IMR-90 (cell line): ENCODE measurements at regions not wholly inside any gene's neighbourhood (a gene's known extent, or its start where the extent isn't known, plus 50 kb on each side); places are given as distances from the start of the nearest gene placed in this dataset.

ENCODE experiments used
- ATAC-seq: fragments of 200-7000 bp; cut with Tn5 transposase; 2 replicates; pipeline ENCODE4 v1.9.1; 2020; ENCODE audit warnings: low read depth, mild to moderate bottlenecking, moderate library complexity
- BruUV-seq: library from RNA; stranded (reverse); fragments of 400-500 nt; replicated peaks from 2 replicates; lab custom pipeline; 2021; lab: Mats Ljungman, UMichigan
- CTCF ChIA-PET: fragments of 300-600 bp; formaldehyde crosslinking; extraction: SDS; loops from one replicate; lab custom pipeline; 2021; ENCODE audit warnings: antibody characterized with exemption; lab: Yijun Ruan, JAX
- POLR2A ChIA-PET: fragments of 300-600 bp; sonication (Branson Sonifier 250); formaldehyde crosslinking; loops from one replicate; lab custom pipeline; 2022; ENCODE audit warnings: antibody characterized with exemption; ENCODE audit not compliant: unreplicated experiment; lab: Charles Lee
- DNase-seq: peaks from one replicate; pipeline ENCODE4 v3.0.0; 2013
- H2AFZ ChIP-seq: replicated peaks from 2 replicates; pipeline ENCODE3; 2013; ENCODE audit warnings: low read length, mild to moderate bottlenecking; ENCODE audit not compliant: poor library complexity
- H2AK5ac ChIP-seq: 2 replicates; pipeline ENCODE4 v1.6.1; 2013; ENCODE audit warnings: low read depth, low read length, inconsistent platforms
- H2AK9ac ChIP-seq: replicated peaks from 2 replicates; pipeline ENCODE3; 2013; ENCODE audit warnings: mild to moderate bottlenecking, low read depth, low read length, moderate library complexity; ENCODE audit not compliant: poor library complexity
- H2BK120ac ChIP-seq: 2 replicates; pipeline ENCODE4 v1.6.1; 2013; ENCODE audit warnings: low read depth, low read length, inconsistent platforms
- H2BK15ac ChIP-seq: 3 replicates; pipeline ENCODE4 v1.6.1; 2013; ENCODE audit warnings: low read depth, low read length, inconsistent platforms
- H2BK20ac ChIP-seq: 2 replicates; pipeline ENCODE4 v1.6.1; 2013; ENCODE audit warnings: low read depth, mild to moderate bottlenecking, inconsistent platforms, low read length, moderate library complexity
- H2BK5ac ChIP-seq: 2 replicates; pipeline ENCODE4 v1.6.1; 2013; ENCODE audit warnings: mild to moderate bottlenecking, low read depth, low read length, inconsistent platforms; ENCODE audit not compliant: poor library complexity, severe bottlenecking
- H3K14ac ChIP-seq: replicated peaks from 2 replicates; pipeline ENCODE4 v1.6.1; 2013; ENCODE audit warnings: low read depth, low read length, inconsistent platforms
- H3K18ac ChIP-seq: 2 replicates; pipeline ENCODE4 v1.6.1; 2013; ENCODE audit warnings: low read depth, low read length, control low read depth
- H3K23ac ChIP-seq: 2 replicates; pipeline ENCODE4 v1.6.1; 2013; ENCODE audit warnings: low read depth, low read length, inconsistent platforms
- H3K27ac ChIP-seq: 2 replicates; pipeline ENCODE4 v1.5.1; 2013; ENCODE audit warnings: mild to moderate bottlenecking, control low read depth, low read length; ENCODE audit not compliant: insufficient read depth
- H3K27me3 ChIP-seq: 2 replicates; pipeline ENCODE4 v1.6.1; 2013; ENCODE audit warnings: low read length; ENCODE audit not compliant: control insufficient read depth, insufficient read depth
- H3K36me3 ChIP-seq: 2 replicates; pipeline ENCODE4 v1.6.1; 2013; ENCODE audit warnings: low read length, mixed read lengths; ENCODE audit not compliant: control insufficient read depth, insufficient read depth
- H3K4ac ChIP-seq: 2 replicates; pipeline ENCODE4 v1.6.1; 2013; ENCODE audit warnings: low read depth, low read length, inconsistent platforms
- H3K4me1 ChIP-seq: 2 replicates; pipeline ENCODE4 v1.6.1; 2013; ENCODE audit warnings: low read length, mixed read lengths; ENCODE audit not compliant: control insufficient read depth, insufficient read depth
- H3K4me2 ChIP-seq: 2 replicates; pipeline ENCODE4 v1.6.1; 2013; ENCODE audit warnings: low read depth, mild to moderate bottlenecking, control low read depth, low read length, moderate library complexity
- H3K4me3 ChIP-seq: 2 replicates; pipeline ENCODE4 v1.5.1; 2013; ENCODE audit warnings: low read depth, mild to moderate bottlenecking, control low read depth, low read length, moderate library complexity; ENCODE audit not compliant: insufficient read depth
- H3K56ac ChIP-seq: 2 replicates; pipeline ENCODE4 v1.6.1; 2013; ENCODE audit warnings: low read length, inconsistent platforms; ENCODE audit not compliant: insufficient read depth; ENCODE audit errors: extremely low read depth
- H3K79me1 ChIP-seq, 2 experiments: 2 replicates each; pipeline ENCODE4 v1.6.1; 2013; ENCODE audit warnings: low read length in 2 of 2, inconsistent platforms in 1 of 2, low read depth in 1 of 2
- H3K9ac ChIP-seq: 2 replicates; pipeline ENCODE4 v1.6.1; 2013; ENCODE audit warnings: low read depth, low read length, control low read depth
- H3K9me1 ChIP-seq: 2 replicates; pipeline ENCODE4 v1.6.1; 2013; ENCODE audit warnings: low read length, inconsistent platforms; ENCODE audit not compliant: insufficient read depth
- H3K9me3 ChIP-seq: 2 replicates; pipeline ENCODE4 v1.6.1; 2013; ENCODE audit warnings: low read length; ENCODE audit not compliant: control insufficient read depth, insufficient read depth
- H4K20me1 ChIP-seq: 2 replicates; pipeline ENCODE4 v1.6.1; 2013; ENCODE audit warnings: low read length, inconsistent platforms; ENCODE audit not compliant: insufficient read depth
- H4K5ac ChIP-seq: 2 replicates; pipeline ENCODE4 v1.6.1; 2013; ENCODE audit warnings: mild to moderate bottlenecking, low read depth, low read length, control low read depth
- H4K8ac ChIP-seq, 2 experiments: 2 replicates each; pipeline ENCODE4 v1.6.1; 2013; ENCODE audit warnings: low read depth in 2 of 2, low read length in 2 of 2, control low read depth in 1 of 2, inconsistent platforms in 1 of 2
- H4K91ac ChIP-seq: 2 replicates; pipeline ENCODE4 v1.6.1; 2013; ENCODE audit warnings: low read depth, low read length, inconsistent platforms; ENCODE audit not compliant: insufficient read depth
- BHLHE40 ChIP-seq: fragments of 150-350 bp; IDR thresholded peaks from 2 replicates; pipeline ENCODE4 v1.6.1; 2016; ENCODE audit warnings: mild to moderate bottlenecking, low read depth, low read length
- CEBPB ChIP-seq: IDR thresholded peaks from 2 replicates; pipeline ENCODE4 v1.6.1; 2012; ENCODE audit warnings: low read depth, low read length, improper control_type of control experiment
- CHD1 ChIP-seq: IDR thresholded peaks from 2 replicates; pipeline ENCODE4 v1.6.1; 2012; ENCODE audit warnings: low read depth, low read length, improper control_type of control experiment
- MAFK ChIP-seq: IDR thresholded peaks from 2 replicates; pipeline ENCODE4 v1.6.1; 2012; ENCODE audit warnings: low read depth, low read length, improper control_type of control experiment
- MAZ ChIP-seq: IDR thresholded peaks from 2 replicates; pipeline ENCODE4 v1.6.1; 2012; ENCODE audit warnings: low read depth, mild to moderate bottlenecking, low read length, improper control_type of control experiment, moderate library complexity, borderline replicate concordance
- MXI1 ChIP-seq: IDR thresholded peaks from 2 replicates; pipeline ENCODE4 v1.6.1; 2012; ENCODE audit warnings: low read depth, mild to moderate bottlenecking, low read length, moderate library complexity, borderline replicate concordance
- NFE2L2 ChIP-seq: fragments of 150-350 bp; IDR thresholded peaks from 2 replicates; pipeline ENCODE4 v1.6.1; 2016; ENCODE audit warnings: low read depth, mild to moderate bottlenecking, low read length
- POLR2A ChIP-seq: IDR thresholded peaks from 2 replicates; pipeline ENCODE4 v1.6.1; 2012; ENCODE audit warnings: mild to moderate bottlenecking, low read depth, low read length
- RCOR1 ChIP-seq: IDR thresholded peaks from 2 replicates; pipeline ENCODE4 v1.6.1; 2012; ENCODE audit warnings: mild to moderate bottlenecking, low read length, improper control_type of control experiment; ENCODE audit not compliant: insufficient replicate concordance
- RFX5 ChIP-seq: IDR thresholded peaks from 2 replicates; pipeline ENCODE4 v1.8.0; 2012; ENCODE audit warnings: low read depth, mild to moderate bottlenecking, low read length, moderate library complexity
- SMC3 ChIP-seq: fragments of 150-350 bp; IDR thresholded peaks from 2 replicates; pipeline ENCODE4 v1.6.1; 2016; ENCODE audit warnings: low read depth, mild to moderate bottlenecking, antibody characterized with exemption, low read length, moderate library complexity
- WGBS, 2 experiments: methylation state at CpG; one replicate each; pipeline versions ENCODE4 v1.1.5 to v1.1.7; 2013; ENCODE audit warnings: missing lambda C conversion rate in 2 of 2; ENCODE audit not compliant: insufficient read length in 1 of 2; ENCODE audit errors: extremely low coverage in 2 of 2; 5-methylcytosine and 5-hydroxymethylcytosine counted together
- dilution Hi-C: fragments of 300-500 bp; cut with HindIII; formaldehyde crosslinking; loops from one replicate; pipeline ENCODE4 v1.14.3; 2018; ENCODE audit warnings: low sequenced_read_pairs; ENCODE audit not compliant: unreplicated experiment
- in situ Hi-C: fragments of 300-500 bp; cut with MboI; formaldehyde crosslinking; loops from 3 replicates; pipeline ENCODE4 v1.14.3; 2019; ENCODE audit warnings: low sequenced_read_pairs, inconsistent platforms, mixed read lengths
- intact Hi-C: fragments of 100-400 bp; cut with micrococcal nuclease; formaldehyde crosslinking; loops from 2 replicates; pipeline ENCODE4 v1.10.0; 2022

DNA sequence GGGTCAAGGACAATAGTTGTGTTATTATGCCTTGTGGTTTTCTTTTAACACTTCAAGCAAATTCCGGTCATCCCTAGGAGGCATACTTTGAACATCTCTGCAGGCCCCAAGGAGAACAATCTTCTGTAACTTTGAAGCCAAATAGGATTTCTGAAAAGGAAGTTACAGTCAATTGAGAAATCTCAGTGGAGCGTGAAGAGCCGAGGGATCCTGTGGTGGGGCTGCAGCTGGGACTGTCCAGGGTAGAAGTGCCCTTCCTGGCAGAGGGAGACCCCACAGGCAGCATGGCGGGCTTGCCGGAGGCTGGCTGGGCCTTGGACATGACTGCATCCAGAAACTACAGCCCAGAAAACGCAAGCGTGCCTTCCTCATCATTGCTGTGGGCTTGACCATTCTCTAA lies 179.7 kb downstream of the PTPN20 start:
- Histone ChIP-seq H3K27me3 (peaks cover 10% of the 10 kb centered on the region), H2BK5ac (no peak overlapping the region), H3K9me3 (no peaks in the 10 kb centered on the region; the same call in 1 of the 2 replicates), H2BK15ac (no peak overlapping the region), H3K56ac (no peak overlapping the region), H4K5ac (no peak overlapping the region), H3K4me2 (no peak overlapping the region), H4K8ac (no peak overlapping the region), H3K27ac (no peak overlapping the region), H3K18ac (no peak overlapping the region), H3K4me1 (no peaks in the 10 kb centered on the region), H3K14ac (no peak overlapping the region), H2BK120ac (no peak overlapping the region), H2BK20ac (no peak overlapping the region), H2AK9ac (no peak overlapping the region), H3K79me1 (no peaks in the 10 kb centered on the region), H3K4ac (no peak overlapping the region), H4K20me1 (no peaks in the 10 kb centered on the region), H3K9ac (no peak overlapping the region), H3K36me3 (no peaks in the 10 kb centered on the region), H3K23ac (no peak overlapping the region), H3K9me1 (no peaks in the 10 kb centered on the region), H3K4me3 (no peak overlapping the region), H2AK5ac (no peak overlapping the region), H4K91ac (no peak overlapping the region), H2AFZ (no peak overlapping the region)
- CTCF ChIA-PET: interaction anchor here (1.4 kb wide), 1 partner anchor 19 kb away, joined by 3 read pairs; no protein-coding TSS in a partner anchor
- dilution Hi-C loops: no loop called here
- POLR2A ChIA-PET: no interaction called here
- intact Hi-C loops: no loop called here
- ATAC-seq (0 out of 2 replicates have a peak, but pooled peaks have one; percentile 29), DNase-seq (no peak)
- BruUV-seq: no TSS peak
- in situ Hi-C loops: no loop called here
- TF ChIP-seq RFX5 (no peak), CHD1 (no peak), MXI1 (no peak), MAFK (no peak), NFE2L2 (no peak), BHLHE40 (no peak), POLR2A (no peak), SMC3 (no peak), MAZ (no peak), CEBPB (no peak), RCOR1 (no peak)
- 60% methylated on average over 2 of the region's 7 CpGs; no CpG with 5 or more reads in 1 of the 2 experiments for WGBS, 2 experiments
